B cell (primary cell): ENCODE measurements at regions not wholly inside any gene's neighbourhood (a gene's known extent, or its start where the extent isn't known, plus 50 kb on each side); places are given as distances from the start of the nearest gene placed in this dataset.

ENCODE experiments used
- CTCF ChIP-seq: fragments of 200-600 bp; IDR thresholded peaks from one replicate; pipeline ENCODE4 v1.8.0; 2022; ENCODE audit warnings: antibody characterized with exemption, mild to moderate bottlenecking
- EZH2 ChIP-seq: IDR thresholded peaks from 2 replicates; pipeline ENCODE4 v1.6.1; 2012; ENCODE audit warnings: borderline replicate concordance, low read depth, mild to moderate bottlenecking, moderate library complexity, low read length; ENCODE audit not compliant: insufficient read depth, poor library complexity, severe bottlenecking

GRCh38 chr1:222109836-222110235 is 367.9 kb upstream of the DUSP10 start:
- no peak for TF ChIP-seq CTCF
- TF ChIP-seq EZH2, result no peak
